Peyer's patch (tissue), 4 donors: ENCODE measurements at regions not wholly inside any gene's neighbourhood (a gene's known extent, or its start where the extent isn't known, plus 50 kb on each side); places are given as distances from the start of the nearest gene placed in this dataset.

Source experiments
- POLR2A ChIP-seq, 2 donors: fragments of 450-650 bp; IDR thresholded peaks; one replicate each; pipeline ENCODE4 v1.5.1; 2017; ENCODE audit warnings: antibody characterized with exemption in 2 of 2, mild to moderate bottlenecking in 2 of 2, moderate library complexity in 2 of 2
- TF ChIP-seq, protein P1 (sequence below), 6 experiments: fragments of 450-650 bp in 4 of 6; fragments of 200-600 bp in 2 of 6; sonication (generic) in 1 of 6; IDR thresholded peaks; one replicate each; pipeline ENCODE4 v1.5.1; 2017 to 2019; ENCODE audit warnings: antibody characterized with exemption in 6 of 6, mild to moderate bottlenecking in 3 of 6, moderate library complexity in 1 of 6

GRCh38 chr2:236909193-236909504 is 176.5 kb upstream of the COPS8 start:
- no peak for TF ChIP-seq POLR2A (IDR thresholded peaks at IDR 0.05)
- TF ChIP-seq, protein P1, sequence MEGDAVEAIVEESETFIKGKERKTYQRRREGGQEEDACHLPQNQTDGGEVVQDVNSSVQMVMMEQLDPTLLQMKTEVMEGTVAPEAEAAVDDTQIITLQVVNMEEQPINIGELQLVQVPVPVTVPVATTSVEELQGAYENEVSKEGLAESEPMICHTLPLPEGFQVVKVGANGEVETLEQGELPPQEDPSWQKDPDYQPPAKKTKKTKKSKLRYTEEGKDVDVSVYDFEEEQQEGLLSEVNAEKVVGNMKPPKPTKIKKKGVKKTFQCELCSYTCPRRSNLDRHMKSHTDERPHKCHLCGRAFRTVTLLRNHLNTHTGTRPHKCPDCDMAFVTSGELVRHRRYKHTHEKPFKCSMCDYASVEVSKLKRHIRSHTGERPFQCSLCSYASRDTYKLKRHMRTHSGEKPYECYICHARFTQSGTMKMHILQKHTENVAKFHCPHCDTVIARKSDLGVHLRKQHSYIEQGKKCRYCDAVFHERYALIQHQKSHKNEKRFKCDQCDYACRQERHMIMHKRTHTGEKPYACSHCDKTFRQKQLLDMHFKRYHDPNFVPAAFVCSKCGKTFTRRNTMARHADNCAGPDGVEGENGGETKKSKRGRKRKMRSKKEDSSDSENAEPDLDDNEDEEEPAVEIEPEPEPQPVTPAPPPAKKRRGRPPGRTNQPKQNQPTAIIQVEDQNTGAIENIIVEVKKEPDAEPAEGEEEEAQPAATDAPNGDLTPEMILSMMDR (IDR thresholded peaks at IDR 0.05), result no peak
